ENCODE measurements at regions not wholly inside any gene's neighbourhood (a gene's known extent, or its start where the extent isn't known, plus 50 kb on each side); places are given as distances from the start of the nearest gene placed in this dataset.
A peak's percentile ranks its signal among the peaks of the same experiment; 100 is the strongest.
"Not testable (repeated sequence)": the region's sequence is repeated elsewhere in the genome, so short reads cannot be mapped to it uniquely, and the experiment has no call there.

- in situ Hi-C loops (cut with MboI; ENCODE audit: low pct_unique_long_range_greater_than_20kb in 2 of 9, low sequenced_read_pairs in 9 of 9, unreplicated experiment in 9 of 9), result no loop called here
- WGBS, 10 experiments, result 0 to 100% (median 60%) methylated on average over 1 to 3 of the region's 3 CpGs; no CpG with 5 or more reads in 5 of the 10 experiments
- ATAC-seq (replicated peaks in 6 of 8), result peak in 4 of 8 experiments; percentile 36 to 52 (median 48)
- H3K27ac ChIP-seq, result no peak overlapping the region
- H3K4me3 ChIP-seq, result no peak overlapping the region
- no peaks in the 10 kb centered on the region for H3K4me1 ChIP-seq (replicated peaks in 1 of 2)
Observed at GRCh38 chrX:40878766-40879165, 143.4 kb upstream of the MED14 start.

- WGBS, 10 experiments, result 29 to 67% (median 30%) methylated on average over 1 to 6 of the region's 6 CpGs; no CpG with 5 or more reads in 7 of the 10 experiments
- H3K27ac ChIP-seq, result peak overlapping the region in 1 of 2 donors; percentile 31
- H3K4me3 ChIP-seq; in situ Hi-C loops (cut with MboI; ENCODE audit: low pct_unique_long_range_greater_than_20kb in 2 of 9, low sequenced_read_pairs in 9 of 9, unreplicated experiment in 9 of 9); H3K4me1 ChIP-seq (replicated peaks in 1 of 2): not testable (repeated sequence)
- ATAC-seq (replicated peaks in 6 of 8), result peak in 2 of 8 experiments; percentile 29 to 39
Observed at GRCh38 chrX:40879172-40879571, 143.8 kb upstream of the MED14 start.

- H3K4me3 ChIP-seq, result no peak overlapping the region
- H3K27ac ChIP-seq, result no peak overlapping the region
- no peaks in the 10 kb centered on the region for H3K4me1 ChIP-seq (replicated peaks in 1 of 2)
- in situ Hi-C loops (cut with MboI; ENCODE audit: low pct_unique_long_range_greater_than_20kb in 2 of 9, low sequenced_read_pairs in 9 of 9, unreplicated experiment in 9 of 9), result no loop called here
- WGBS, 10 experiments, result 0 to 67% (median 53%) methylated on average over 1 of the region's 3 CpGs; no CpG with 5 or more reads in 6 of the 10 experiments
- no peak for ATAC-seq (replicated peaks in 6 of 8)
Observed at GRCh38 chrX:40880712-40881111, 145.4 kb upstream of the MED14 start.

- no peak for ATAC-seq (replicated peaks in 6 of 8)
- in situ Hi-C loops (cut with MboI; ENCODE audit: low pct_unique_long_range_greater_than_20kb in 2 of 9, low sequenced_read_pairs in 9 of 9, unreplicated experiment in 9 of 9), result no loop called here
- Histone ChIP-seq H3K27ac (no peak overlapping the region), H3K4me1 (replicated peaks in 1 of 2) (no peaks in the 10 kb centered on the region), H3K4me3 (no peak overlapping the region)
- WGBS, 10 experiments, result 37 to 90% (median 74%) methylated on average over 2 to 7 of the region's 7 CpGs; no CpG with 5 or more reads in 7 of the 10 experiments
Observed at GRCh38 chrX:40883021-40883619, 147.8 kb upstream of the MED14 start.

GRCh38 chrX:40885989-40886388 lies 150.6 kb upstream of the MED14 start:
- no peak overlapping the region for H3K27ac ChIP-seq
- in situ Hi-C loops (cut with MboI; ENCODE audit: low pct_unique_long_range_greater_than_20kb in 2 of 9, low sequenced_read_pairs in 9 of 9, unreplicated experiment in 9 of 9), result no loop called here
- no peaks in the 10 kb centered on the region for H3K4me1 ChIP-seq (replicated peaks in 1 of 2)
- no peak overlapping the region for H3K4me3 ChIP-seq
- ATAC-seq (replicated peaks in 6 of 8), result no peak
- 0 to 100% (median 80%) methylated on average over 1 to 4 of the region's 4 CpGs; no CpG with 5 or more reads in 6 of the 10 experiments for WGBS, 10 experiments

- Histone ChIP-seq H3K27ac (no peak overlapping the region), H3K4me3 (no peak overlapping the region), H3K4me1 (replicated peaks in 1 of 2) (no peaks in the 10 kb centered on the region)
- 0 to 100% (median 56%) methylated on average over 1 of the region's 1 CpG; no CpG with 5 or more reads in 3 of the 10 experiments for WGBS, 10 experiments
- no peak for ATAC-seq (replicated peaks in 6 of 8)
- in situ Hi-C loops (cut with MboI; ENCODE audit: low pct_unique_long_range_greater_than_20kb in 2 of 9, low sequenced_read_pairs in 9 of 9, unreplicated experiment in 9 of 9), result no loop called here
Observed at GRCh38 chrX:40887476-40887875, 152.1 kb upstream of the MED14 start.

- H3K27ac ChIP-seq, result no peak overlapping the region
- H3K4me1 ChIP-seq (replicated peaks in 1 of 2), result no peaks in the 10 kb centered on the region
- ATAC-seq (replicated peaks in 6 of 8), result no peak
- in situ Hi-C loops (cut with MboI; ENCODE audit: low pct_unique_long_range_greater_than_20kb in 2 of 9, low sequenced_read_pairs in 9 of 9, unreplicated experiment in 9 of 9), result no loop called here
- no peak overlapping the region for H3K4me3 ChIP-seq
Observed at GRCh38 chrX:40891798-40892197, 156.5 kb upstream of the MED14 start.

- no peaks in the 10 kb centered on the region for H3K4me1 ChIP-seq (replicated peaks in 1 of 2)
- no peak for ATAC-seq (replicated peaks in 6 of 8)
- H3K27ac ChIP-seq, result no peak overlapping the region
- in situ Hi-C loops (cut with MboI; ENCODE audit: low pct_unique_long_range_greater_than_20kb in 2 of 9, low sequenced_read_pairs in 9 of 9, unreplicated experiment in 9 of 9), result no loop called here
- 46 to 91% (median 74%) methylated on average over 4 to 6 of the region's 6 CpGs; no CpG with 5 or more reads in 2 of the 10 experiments for WGBS, 10 experiments
- H3K4me3 ChIP-seq, result no peak overlapping the region
Observed at GRCh38 chrX:40893251-40893910, 158.0 kb upstream of the MED14 start.

GRCh38 chrX:40895246-40895645 lies 159.9 kb upstream of the MED14 start:
- no peak for ATAC-seq (replicated peaks in 6 of 8)
- Histone ChIP-seq H3K27ac (no peak overlapping the region), H3K4me1 (replicated peaks in 1 of 2) (no peaks in the 10 kb centered on the region), H3K4me3 (no peak overlapping the region)
- 79% methylated on average over 3 of the region's 3 CpGs; no CpG with 5 or more reads in 9 of the 10 experiments for WGBS, 10 experiments
- in situ Hi-C loops (cut with MboI; ENCODE audit: low pct_unique_long_range_greater_than_20kb in 2 of 9, low sequenced_read_pairs in 9 of 9, unreplicated experiment in 9 of 9), result no loop called here

- H3K4me1 ChIP-seq (replicated peaks in 1 of 2), result no peaks in the 10 kb centered on the region
- H3K4me3 ChIP-seq, result no peak overlapping the region
- ATAC-seq (replicated peaks in 6 of 8), result no peak
- in situ Hi-C loops (cut with MboI; ENCODE audit: low pct_unique_long_range_greater_than_20kb in 2 of 9, low sequenced_read_pairs in 9 of 9, unreplicated experiment in 9 of 9), result no loop called here
- 76 to 100% (median 80%) methylated on average over 1 to 3 of the region's 3 CpGs; no CpG with 5 or more reads in 7 of the 10 experiments for WGBS, 10 experiments
- no peak overlapping the region for H3K27ac ChIP-seq
Observed at GRCh38 chrX:40897718-40898270, 162.5 kb upstream of the MED14 start.

- in situ Hi-C loops (cut with MboI; ENCODE audit: low pct_unique_long_range_greater_than_20kb in 2 of 9, low sequenced_read_pairs in 9 of 9, unreplicated experiment in 9 of 9); ATAC-seq (replicated peaks in 6 of 8); H3K27ac ChIP-seq; H3K4me1 ChIP-seq (replicated peaks in 1 of 2); H3K4me3 ChIP-seq: not testable (repeated sequence)
Observed at GRCh38 chrX:40904739-40905138, 169.4 kb upstream of the MED14 start.

- Histone ChIP-seq H3K4me1 (replicated peaks in 1 of 2) (no peaks in the 10 kb centered on the region), H3K4me3 (no peak overlapping the region), H3K27ac (no peak overlapping the region)
- in situ Hi-C loops (cut with MboI; ENCODE audit: low pct_unique_long_range_greater_than_20kb in 2 of 9, low sequenced_read_pairs in 9 of 9, unreplicated experiment in 9 of 9), result no loop called here
- WGBS, 10 experiments, result 0 to 100% (median 67%) methylated on average over 1 to 2 of the region's 7 CpGs; no CpG with 5 or more reads in 5 of the 10 experiments
- ATAC-seq (replicated peaks in 6 of 8), result no peak
Observed at GRCh38 chrX:40908026-40908425, 172.7 kb upstream of the MED14 start.

- Histone ChIP-seq H3K4me3 (no peak overlapping the region), H3K27ac (no peak overlapping the region), H3K4me1 (replicated peaks in 1 of 2) (no peaks in the 10 kb centered on the region)
- in situ Hi-C loops (cut with MboI; ENCODE audit: low pct_unique_long_range_greater_than_20kb in 2 of 9, low sequenced_read_pairs in 9 of 9, unreplicated experiment in 9 of 9), result no loop called here
- ATAC-seq (replicated peaks in 6 of 8), result no peak
Observed at GRCh38 chrX:40908857-40909475, 173.6 kb upstream of the MED14 start.

Measured in motor neuron (in vitro differentiated cells).